ENCODE measurements at regions not wholly inside any gene's neighbourhood (a gene's known extent, or its start where the extent isn't known, plus 50 kb on each side); places are given as distances from the start of the nearest gene placed in this dataset.

- ATAC-seq (no peak), DNase-seq (no peak)
- intact Hi-C loops (cut with micrococcal nuclease): no loop called here
These were observed 369.9 kb upstream of the ZNF507 start for GRCh38 chr19:31975461-31975860.

GRCh38 chr19:31976775-31977536 is 368.5 kb upstream of the ZNF507 start:
- ATAC-seq: no peak
- no peak for DNase-seq
- intact Hi-C loops (cut with micrococcal nuclease): no loop called here

- DNase-seq: no peak
- ATAC-seq: no peak
- intact Hi-C loops (cut with micrococcal nuclease): no loop called here
These were observed 366.0 kb upstream of the ZNF507 start for GRCh38 chr19:31979362-31979761.

GRCh38 chr19:31979949-31980670 is 365.3 kb upstream of the ZNF507 start:
- intact Hi-C loops (cut with micrococcal nuclease): no loop called here

GRCh38 chr19:31980796-31981195 is 364.6 kb upstream of the ZNF507 start:
- ATAC-seq (no peak), DNase-seq (no peak)
- intact Hi-C loops (cut with micrococcal nuclease): no loop called here

More at GRCh38 chr19:31979949-31980670, 365.3 kb upstream of the ZNF507 start:
- ATAC-seq (no peak), DNase-seq (no peak)

GRCh38 chr19:31981545-31981944 is 363.9 kb upstream of the ZNF507 start:
- no peak for ATAC-seq
- DNase-seq: no peak
- intact Hi-C loops (cut with micrococcal nuclease): no loop called here

GRCh38 chr19:31983647-31984046 is 361.8 kb upstream of the ZNF507 start:
- no peak for DNase-seq
- ATAC-seq: no peak
- intact Hi-C loops (cut with micrococcal nuclease): no loop called here

GRCh38 chr19:31985001-31985605 is 360.3 kb upstream of the ZNF507 start:
- intact Hi-C loops (cut with micrococcal nuclease): no loop called here
- ATAC-seq: no peak
- no peak for DNase-seq

GRCh38 chr19:31986951-31987350 is 358.5 kb upstream of the ZNF507 start:
- intact Hi-C loops (cut with micrococcal nuclease): no loop called here
- DNase-seq: no peak
- no peak for ATAC-seq

- ATAC-seq: no peak
These were observed 357.2 kb upstream of the ZNF507 start for GRCh38 chr19:31988256-31988655.

GRCh38 chr19:31991984-31992655 is 353.3 kb upstream of the ZNF507 start:
- DNase-seq (no peak), ATAC-seq (no peak)
- intact Hi-C loops (cut with micrococcal nuclease): no loop called here

More at GRCh38 chr19:31988256-31988655, 357.2 kb upstream of the ZNF507 start:
- no peak for DNase-seq
- intact Hi-C loops (cut with micrococcal nuclease): no loop called here

GRCh38 chr19:31992750-31993149 is 352.7 kb upstream of the ZNF507 start:
- intact Hi-C loops (cut with micrococcal nuclease): no loop called here
- no peak for ATAC-seq
- DNase-seq: no peak

GRCh38 chr19:31995546-31995945 is 349.9 kb upstream of the ZNF507 start:
- ATAC-seq (no peak), DNase-seq (no peak)
- intact Hi-C loops (cut with micrococcal nuclease): no loop called here

GRCh38 chr19:32010071-32010470 is 335.3 kb upstream of the ZNF507 start:
- DNase-seq: no peak
- intact Hi-C loops (cut with micrococcal nuclease): no loop called here
- ATAC-seq: no peak

- ATAC-seq: no peak
- intact Hi-C loops (cut with micrococcal nuclease): no loop called here
- no peak for DNase-seq
These were observed 333.2 kb upstream of the ZNF507 start for GRCh38 chr19:32012206-32012605.

GRCh38 chr19:32012886-32013631 is 332.4 kb upstream of the ZNF507 start:
- DNase-seq: no peak
- intact Hi-C loops (cut with micrococcal nuclease): no loop called here
- ATAC-seq: no peak

- no peak for DNase-seq
- ATAC-seq: no peak
- intact Hi-C loops (cut with micrococcal nuclease): no loop called here
These were observed 328.0 kb upstream of the ZNF507 start for GRCh38 chr19:32017176-32017953.

GRCh38 chr19:32018014-32018413 is 327.4 kb upstream of the ZNF507 start:
- intact Hi-C loops (cut with micrococcal nuclease): no loop called here
- DNase-seq: no peak
- ATAC-seq: no peak
